Neural crest cell (in vitro differentiated cells): ENCODE measurements at regions not wholly inside any gene's neighbourhood (a gene's known extent, or its start where the extent isn't known, plus 50 kb on each side); places are given as distances from the start of the nearest gene placed in this dataset.

Experiments
- DNase-seq: peaks from one replicate; pipeline ENCODE4 v3.0.0; 2021; ENCODE audit warnings: low read depth, mixed read lengths, low spot score
- H3K27ac Mint-ChIP-seq: one replicate; pipeline ENCODE4 v1.8.0; 2021; ENCODE audit warnings: mild to moderate bottlenecking, mixed read lengths; ENCODE audit not compliant: unreplicated experiment
- H3K27me3 Mint-ChIP-seq: 2 replicates; pipeline ENCODE4 v1.8.0; 2021; ENCODE audit warnings: low read depth, mild to moderate bottlenecking, mixed read lengths
- H3K36me3 Mint-ChIP-seq: 2 replicates; pipeline ENCODE4 v1.8.0; 2021; ENCODE audit warnings: low read depth, mild to moderate bottlenecking, mixed read lengths
- H3K4me1 Mint-ChIP-seq: 2 replicates; pipeline ENCODE4 v1.8.0; 2021; ENCODE audit warnings: mixed read lengths
- H3K4me3 Mint-ChIP-seq: one replicate; pipeline ENCODE4 v1.8.0; 2021; ENCODE audit warnings: mild to moderate bottlenecking, mixed read lengths
- H3K9me3 Mint-ChIP-seq: 2 replicates; pipeline ENCODE4 v1.8.0; 2021; ENCODE audit warnings: mixed read lengths
- CTCF ChIP-seq: fragments of 200-600 bp; sonication (generic); conservative IDR thresholded peaks from 2 replicates; pipeline ENCODE4 v1.5.0; 2021; ENCODE audit warnings: antibody characterized with exemption, mild to moderate bottlenecking

GRCh38 chr9:115300116-115300515 lies 182.2 kb upstream of the TNC start:
- no peak for DNase-seq
- Mint-ChIP-seq H3K27me3 (no peaks in the 10 kb centered on the region), H3K36me3 (no peaks in the 10 kb centered on the region), H3K27ac (no peak overlapping the region), H3K4me1 (no peaks in the 10 kb centered on the region), H3K4me3 (no peak overlapping the region), H3K9me3 (peaks cover 3% of the 10 kb centered on the region)
- no peak for TF ChIP-seq CTCF

GRCh38 chr9:115300874-115301273 lies 182.9 kb upstream of the TNC start:
- Mint-ChIP-seq H3K27ac (no peak overlapping the region), H3K4me3 (no peak overlapping the region), H3K36me3 (no peaks in the 10 kb centered on the region), H3K4me1 (no peaks in the 10 kb centered on the region), H3K9me3 (peaks cover 3% of the 10 kb centered on the region), H3K27me3 (no peaks in the 10 kb centered on the region)
- TF ChIP-seq CTCF: no peak
- no peak for DNase-seq

- no peak for DNase-seq
- Mint-ChIP-seq H3K36me3 (no peaks in the 10 kb centered on the region), H3K27me3 (no peaks in the 10 kb centered on the region), H3K4me3 (no peak overlapping the region), H3K4me1 (no peaks in the 10 kb centered on the region), H3K27ac (no peak overlapping the region), H3K9me3 (peaks cover 3% of the 10 kb centered on the region)
- TF ChIP-seq CTCF: no peak
Observed at GRCh38 chr9:115301581-115301980, 183.6 kb upstream of the TNC start.

GRCh38 chr9:115305543-115305942 lies 187.6 kb upstream of the TNC start:
- no peak for DNase-seq
- Mint-ChIP-seq H3K27me3 (no peaks in the 10 kb centered on the region), H3K36me3 (no peaks in the 10 kb centered on the region), H3K4me1 (no peaks in the 10 kb centered on the region), H3K4me3 (no peak overlapping the region), H3K9me3 (no peaks in the 10 kb centered on the region), H3K27ac (no peak overlapping the region)
- no peak for TF ChIP-seq CTCF

GRCh38 chr9:115306865-115307264 lies 188.9 kb upstream of the TNC start:
- H3K9me3 Mint-ChIP-seq: no peaks in the 10 kb centered on the region
- H3K27me3 Mint-ChIP-seq: no peaks in the 10 kb centered on the region
- no peaks in the 10 kb centered on the region for H3K4me1 Mint-ChIP-seq
- H3K27ac Mint-ChIP-seq: no peak overlapping the region
- no peak overlapping the region for H3K4me3 Mint-ChIP-seq
- H3K36me3 Mint-ChIP-seq: no peaks in the 10 kb centered on the region
- TF ChIP-seq CTCF: no peak
- no peak for DNase-seq

- TF ChIP-seq CTCF: no peak
- H3K4me1 Mint-ChIP-seq: no peaks in the 10 kb centered on the region
- no peak overlapping the region for H3K4me3 Mint-ChIP-seq
- no peak for DNase-seq
- H3K27ac Mint-ChIP-seq: no peak overlapping the region
- H3K36me3 Mint-ChIP-seq: peaks cover 3% of the 10 kb centered on the region
- H3K27me3 Mint-ChIP-seq: no peaks in the 10 kb centered on the region
- peaks cover 13% of the 10 kb centered on the region for H3K9me3 Mint-ChIP-seq
Observed at GRCh38 chr9:115313545-115313944, 195.6 kb upstream of the TNC start.
